ENCODE measurements at regions not wholly inside any gene's neighbourhood (a gene's known extent, or its start where the extent isn't known, plus 50 kb on each side); places are given as distances from the start of the nearest gene placed in this dataset.

DNA sequence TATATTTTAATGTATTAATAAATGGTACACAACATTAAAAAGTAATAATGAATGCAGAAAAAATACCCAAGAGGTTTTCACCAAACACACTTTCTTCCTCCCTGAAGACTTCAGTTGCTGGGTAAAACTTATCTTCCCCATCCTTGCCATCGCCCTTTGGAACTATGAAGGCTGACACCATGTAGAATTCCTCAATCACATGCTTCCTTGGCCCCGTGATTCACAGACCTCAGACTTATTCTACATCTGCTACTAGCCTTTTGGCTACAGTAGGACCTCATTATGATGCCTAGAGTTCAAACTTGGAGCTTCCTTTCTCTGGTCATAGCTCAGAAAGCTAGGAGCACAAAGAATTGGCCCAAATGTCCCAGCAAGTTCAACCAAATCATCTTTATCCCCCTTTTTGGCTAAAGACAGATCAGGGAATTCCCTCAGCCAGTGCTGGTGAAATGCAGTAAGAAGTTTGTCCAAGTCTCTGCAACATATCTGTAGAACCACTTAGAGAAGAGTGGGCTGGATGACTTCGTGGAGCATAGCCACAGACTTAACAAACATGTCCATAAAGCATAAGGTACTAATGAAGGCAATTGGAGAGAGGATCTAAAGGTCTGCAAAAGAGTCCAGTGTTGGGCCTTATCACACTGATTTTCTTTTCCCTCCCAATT lies 253.5 kb downstream of the SEC61B start:
- TF ChIP-seq ELF1 (IDR thresholded peaks at IDR 0.05) (no peak), CHD2 (IDR thresholded peaks at IDR 0.05; ENCODE audit: low read length, partially characterized antibody) (no peak), EP300 (IDR thresholded peaks at IDR 0.05; ENCODE audit: borderline replicate concordance in 1 of 2, low read depth in 1 of 2, low read length in 1 of 2) (no peak), POLR2AphosphoS5 (IDR thresholded peaks at IDR 0.05; ENCODE audit: low read depth, low read length) (no peak)
- TF ChIP-seq, protein P1, sequence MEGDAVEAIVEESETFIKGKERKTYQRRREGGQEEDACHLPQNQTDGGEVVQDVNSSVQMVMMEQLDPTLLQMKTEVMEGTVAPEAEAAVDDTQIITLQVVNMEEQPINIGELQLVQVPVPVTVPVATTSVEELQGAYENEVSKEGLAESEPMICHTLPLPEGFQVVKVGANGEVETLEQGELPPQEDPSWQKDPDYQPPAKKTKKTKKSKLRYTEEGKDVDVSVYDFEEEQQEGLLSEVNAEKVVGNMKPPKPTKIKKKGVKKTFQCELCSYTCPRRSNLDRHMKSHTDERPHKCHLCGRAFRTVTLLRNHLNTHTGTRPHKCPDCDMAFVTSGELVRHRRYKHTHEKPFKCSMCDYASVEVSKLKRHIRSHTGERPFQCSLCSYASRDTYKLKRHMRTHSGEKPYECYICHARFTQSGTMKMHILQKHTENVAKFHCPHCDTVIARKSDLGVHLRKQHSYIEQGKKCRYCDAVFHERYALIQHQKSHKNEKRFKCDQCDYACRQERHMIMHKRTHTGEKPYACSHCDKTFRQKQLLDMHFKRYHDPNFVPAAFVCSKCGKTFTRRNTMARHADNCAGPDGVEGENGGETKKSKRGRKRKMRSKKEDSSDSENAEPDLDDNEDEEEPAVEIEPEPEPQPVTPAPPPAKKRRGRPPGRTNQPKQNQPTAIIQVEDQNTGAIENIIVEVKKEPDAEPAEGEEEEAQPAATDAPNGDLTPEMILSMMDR (IDR thresholded peaks at IDR 0.05), result no peak
